ACHN (cell line): ENCODE measurements at regions not wholly inside any gene's neighbourhood (a gene's known extent, or its start where the extent isn't known, plus 50 kb on each side); places are given as distances from the start of the nearest gene placed in this dataset.
"Not testable (repeated sequence)": the region's sequence is repeated elsewhere in the genome, so short reads cannot be mapped to it uniquely, and the experiment has no call there.

Experiments
- DNase-seq: peaks from one replicate; pipeline ENCODE4 v3.0.0-alpha.2; 2015
- in situ Hi-C: cut with HindIII; loops from 2 replicates; pipeline ENCODE4 v1.10.0; 2017; ENCODE audit warnings: low sequenced_read_pairs, low pct_ligation_motif_present, low pct_unique_long_range_greater_than_20kb

DNA sequence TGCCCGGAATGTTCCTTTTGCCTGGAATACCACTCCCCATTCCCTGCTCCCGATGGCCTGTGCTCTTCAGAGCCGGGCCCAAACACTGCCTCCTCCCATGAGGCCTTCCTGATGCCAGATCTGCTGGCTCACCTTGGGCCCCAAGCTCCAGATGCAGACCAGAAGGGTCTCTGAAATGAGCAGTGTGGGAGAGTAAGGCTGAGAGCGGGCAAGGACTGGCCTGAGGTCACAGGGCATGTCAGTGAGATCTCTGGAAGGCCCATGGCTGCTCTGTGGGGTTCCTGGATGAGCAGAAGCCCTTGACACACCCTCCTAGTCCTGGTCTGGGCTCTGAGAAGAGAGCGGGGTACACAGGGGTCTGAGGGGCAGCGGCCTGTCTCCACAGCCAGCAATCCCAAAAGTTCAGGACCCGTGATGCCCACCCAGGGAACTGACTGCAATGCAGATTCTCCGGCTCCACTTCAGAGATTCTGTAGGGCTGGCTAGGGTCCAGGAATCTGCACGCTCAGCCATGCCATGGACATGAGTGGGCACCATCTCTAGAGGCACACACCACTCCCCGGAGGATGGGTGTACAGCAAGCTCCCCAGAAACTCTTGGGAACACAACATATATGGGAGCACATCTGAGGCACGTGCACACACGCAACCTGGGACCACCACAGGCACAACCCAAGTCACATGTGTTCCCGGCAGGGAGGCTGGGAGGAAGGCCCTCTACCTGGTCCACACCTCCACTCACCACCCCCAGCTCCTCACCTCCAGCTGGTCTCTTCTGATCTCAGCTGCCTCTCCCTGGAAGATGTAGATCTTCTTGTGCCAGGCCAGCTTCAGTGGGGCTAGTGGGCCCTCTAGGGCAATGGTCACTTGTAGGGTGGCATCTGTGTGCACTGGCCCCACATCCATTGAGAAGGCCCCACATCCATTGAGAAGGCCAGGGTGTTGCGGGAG is 166.6 kb downstream of the GOLGA6L4 start:
- DNase-seq, in situ Hi-C loops: not testable (repeated sequence)

DNA sequence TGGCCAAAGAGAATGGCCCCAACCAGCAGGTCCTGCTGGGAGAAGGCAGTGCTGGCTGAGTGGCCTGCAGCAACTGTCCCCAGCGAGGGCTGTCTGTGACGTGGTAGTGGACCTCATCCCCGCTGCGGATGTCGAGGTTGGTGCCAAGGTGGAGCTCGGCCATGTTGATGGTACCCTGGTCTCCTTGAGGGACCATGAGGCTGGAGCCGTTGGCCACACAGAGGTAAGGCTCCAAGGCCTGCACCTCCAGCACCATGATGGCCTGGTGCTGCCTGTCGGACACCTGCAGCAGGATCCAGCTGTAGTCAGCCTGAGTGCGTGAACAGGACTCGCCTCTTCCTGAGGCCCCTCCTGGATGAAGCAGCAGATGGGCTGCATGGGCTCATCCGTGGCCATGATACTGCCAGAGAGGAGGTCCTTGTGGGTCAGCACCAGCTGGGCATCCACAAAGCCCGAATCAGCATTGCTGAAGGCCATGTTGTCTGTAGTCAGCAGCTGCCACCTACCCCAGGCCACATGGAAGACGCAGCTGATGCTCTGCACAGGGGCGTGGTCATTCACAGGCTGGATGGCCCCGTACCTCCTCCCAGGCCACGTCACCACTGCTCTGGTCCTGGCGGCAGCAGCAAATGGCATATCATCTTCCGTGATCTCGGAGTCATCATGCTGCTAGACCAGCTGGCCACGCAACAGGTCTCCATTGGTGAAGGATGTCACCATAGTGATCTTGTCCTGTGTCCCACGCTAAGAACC is 167.5 kb downstream of the GOLGA6L4 start:
- in situ Hi-C loops = no loop called here
- no peak for DNase-seq

DNA sequence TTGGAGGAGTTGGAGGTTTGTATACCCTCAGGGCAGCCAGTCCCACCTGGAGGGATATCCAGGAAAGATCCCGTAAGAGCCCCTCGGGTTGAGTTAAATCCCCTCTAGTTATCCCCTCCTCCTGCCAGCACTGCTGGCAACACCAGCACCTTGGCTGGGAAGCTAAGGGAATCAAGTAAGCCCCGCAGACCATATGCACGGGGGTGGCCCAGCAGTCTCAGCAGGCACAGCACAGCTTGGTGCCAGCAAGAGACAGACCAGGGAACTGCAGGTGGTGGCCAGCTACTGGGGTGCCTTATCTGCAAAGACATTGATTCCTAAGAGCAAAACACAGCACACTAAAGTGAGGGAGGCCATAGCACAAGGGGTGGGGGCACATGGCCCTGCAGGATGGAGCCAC is 173.8 kb downstream of the GOLGA6L4 start:
- not testable (repeated sequence) for DNase-seq

DNA sequence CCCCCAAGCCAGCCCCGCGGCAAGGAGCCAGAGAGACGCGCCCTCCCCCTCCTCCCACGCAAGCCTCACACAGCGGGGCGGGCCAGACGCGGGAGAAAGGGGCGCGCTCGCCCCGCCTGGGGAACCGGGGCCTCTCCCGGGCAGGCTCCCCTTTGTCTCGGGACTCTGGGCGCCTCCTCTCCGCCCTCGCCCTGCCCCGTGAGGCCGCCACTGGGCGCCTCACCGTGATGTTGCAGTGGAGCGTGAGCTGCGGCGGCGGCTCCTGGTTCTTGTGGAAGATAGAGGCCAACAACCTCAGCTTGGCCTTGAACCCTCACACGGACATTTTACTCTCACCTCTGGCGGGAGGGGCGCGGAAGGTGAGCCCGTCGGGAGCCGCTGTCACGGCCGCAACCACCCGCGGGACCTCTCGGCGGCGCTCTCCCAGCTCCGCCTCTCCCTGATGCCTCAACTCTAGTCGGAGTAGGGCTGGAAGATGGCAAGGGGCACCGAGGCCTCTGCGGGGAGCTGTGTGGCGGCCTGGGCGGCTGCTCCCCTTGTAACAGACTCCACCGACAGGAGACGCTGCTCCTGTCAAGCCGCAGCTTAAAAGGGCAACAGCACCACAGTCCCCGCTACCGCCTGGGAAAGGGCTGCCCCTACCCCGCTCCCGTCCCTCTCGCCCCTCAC is 179.2 kb upstream of the ZSCAN2 start:
- DNase-seq, in situ Hi-C loops: not testable (repeated sequence)

More for the DNA sequence above, 173.8 kb downstream of the GOLGA6L4 start:
- in situ Hi-C loops = not testable (repeated sequence)

DNA sequence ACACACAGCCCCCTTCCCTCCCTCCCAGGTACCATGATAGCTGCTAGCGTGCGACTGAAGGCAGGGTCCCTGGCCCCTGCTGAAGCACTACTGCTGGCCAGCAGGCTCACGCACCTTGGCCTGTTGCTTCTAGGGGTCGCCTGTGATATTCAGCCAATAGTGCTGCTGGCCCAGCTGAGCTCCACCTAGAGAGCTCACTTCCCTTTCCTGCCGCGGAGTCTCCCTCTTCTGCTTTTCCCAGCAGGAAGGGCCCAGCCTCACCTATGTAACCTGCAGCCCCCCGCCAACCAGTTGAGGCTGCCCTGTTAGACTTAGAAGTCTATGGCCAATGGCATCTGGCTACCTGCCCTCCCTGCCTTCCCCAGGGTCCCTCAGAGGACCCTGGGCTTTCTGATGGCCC is 175.5 kb upstream of the ZSCAN2 start:
- DNase-seq, in situ Hi-C loops: not testable (repeated sequence)

DNA sequence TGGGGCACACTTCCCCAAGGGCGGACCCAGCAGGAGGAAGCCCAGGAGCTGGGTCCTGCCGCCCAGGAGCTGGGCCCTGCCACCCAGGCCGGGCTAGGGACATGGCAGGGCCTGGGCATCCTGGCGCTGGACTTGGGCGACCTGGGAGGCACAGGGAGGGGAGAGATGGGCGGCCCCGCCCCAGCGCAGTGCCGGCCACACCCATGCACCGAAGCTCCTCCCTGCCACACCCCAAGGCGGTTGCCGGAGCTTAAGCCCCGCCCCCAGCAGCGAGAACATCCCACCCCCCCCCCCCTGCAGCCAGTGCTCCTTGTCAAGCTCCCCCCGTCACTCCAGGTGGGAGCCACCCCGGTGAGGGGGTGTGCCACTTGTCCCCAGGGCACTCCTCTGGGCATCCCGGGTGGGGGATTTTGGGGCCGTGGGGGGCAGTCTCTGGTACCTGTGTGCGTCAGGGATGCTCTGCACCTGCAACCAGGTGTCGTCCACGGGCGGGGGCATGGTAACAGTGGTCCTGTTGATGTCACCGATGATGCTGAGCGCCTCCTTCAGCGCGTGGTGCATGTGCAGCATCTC is 127.4 kb upstream of the ZSCAN2 start:
- in situ Hi-C loops = not testable (repeated sequence)

DNA sequence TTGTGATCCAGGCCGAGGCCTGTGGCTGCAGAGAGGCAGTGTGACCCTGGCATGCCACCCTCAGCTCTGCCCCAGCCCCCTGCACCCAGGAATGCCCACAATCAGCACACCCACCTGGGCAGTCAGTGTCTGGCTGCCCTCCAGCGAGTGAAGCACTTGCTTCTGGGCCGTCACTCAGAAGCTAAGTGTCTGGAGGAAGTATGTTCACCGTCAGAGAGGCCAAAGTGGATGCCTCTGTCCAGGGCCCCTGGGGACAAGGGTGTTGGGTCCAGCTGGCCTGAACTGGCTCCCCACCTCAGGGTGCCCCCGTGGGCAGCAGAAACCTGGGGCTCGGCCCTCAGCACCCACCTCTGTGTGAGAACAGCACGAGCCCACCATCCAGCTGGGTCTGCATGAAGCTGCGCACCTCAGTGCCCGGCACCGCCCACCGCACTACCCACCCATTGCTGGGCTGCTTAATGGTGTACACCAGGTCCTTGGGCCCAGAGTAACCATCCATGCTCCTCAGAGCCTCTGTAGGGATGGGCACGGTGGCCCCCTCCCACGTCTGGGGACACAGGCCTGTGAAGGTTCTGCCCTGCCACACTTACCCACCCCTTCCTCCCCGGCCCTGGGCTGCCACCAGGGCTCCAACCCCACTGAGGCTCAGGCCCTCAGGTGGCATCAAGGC is 124.3 kb upstream of the ZSCAN2 start:
- in situ Hi-C loops, DNase-seq: not testable (repeated sequence)

More for the DNA sequence above, 127.4 kb upstream of the ZSCAN2 start:
- DNase-seq = not testable (repeated sequence)

DNA sequence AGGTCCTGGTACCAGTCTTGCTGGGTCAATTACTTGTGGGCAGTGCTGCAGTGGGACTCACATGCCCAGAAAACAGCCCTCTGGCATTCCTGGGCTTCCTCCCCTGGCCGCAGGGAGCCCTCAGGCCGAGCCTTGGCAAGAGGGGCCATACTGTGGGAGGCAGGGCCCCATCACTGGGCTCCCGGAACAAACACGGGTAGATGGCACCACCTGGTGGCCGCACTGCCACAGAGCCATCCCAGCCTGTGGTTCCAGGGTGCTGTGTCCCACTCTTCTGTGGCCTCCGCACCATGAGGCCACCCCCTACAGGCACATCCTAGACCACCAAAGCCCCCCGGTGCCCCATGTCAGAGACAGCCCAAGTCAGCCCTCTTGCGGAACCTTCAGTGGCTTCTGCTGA is 123.3 kb upstream of the ZSCAN2 start:
- in situ Hi-C loops = not testable (repeated sequence)

DNA sequence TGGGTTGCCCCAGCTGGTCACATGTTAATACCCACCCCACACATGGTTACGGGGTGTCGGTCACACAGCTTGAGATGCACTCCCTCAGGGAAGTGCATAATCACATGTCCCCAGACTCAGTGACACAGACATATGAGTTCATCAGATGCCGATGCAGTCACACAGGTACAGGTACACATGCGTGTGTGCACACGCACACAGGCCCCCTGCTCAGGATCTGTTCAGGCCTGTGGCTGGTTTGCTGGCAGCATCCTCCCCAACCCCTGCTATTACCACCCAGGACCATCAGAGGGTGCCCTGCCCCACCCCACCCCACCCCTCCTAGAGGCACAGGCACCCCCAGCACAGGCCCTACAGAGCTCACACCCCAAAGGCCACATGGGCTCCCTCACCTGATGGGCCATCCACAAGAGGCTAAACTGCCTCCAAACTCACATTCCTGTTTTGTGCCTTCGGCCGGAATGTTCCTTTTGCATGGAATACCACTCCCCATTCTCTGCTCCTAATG is 120.6 kb upstream of the ZSCAN2 start:
- DNase-seq, in situ Hi-C loops: not testable (repeated sequence)

More for the DNA sequence above, 123.3 kb upstream of the ZSCAN2 start:
- DNase-seq = not testable (repeated sequence)

DNA sequence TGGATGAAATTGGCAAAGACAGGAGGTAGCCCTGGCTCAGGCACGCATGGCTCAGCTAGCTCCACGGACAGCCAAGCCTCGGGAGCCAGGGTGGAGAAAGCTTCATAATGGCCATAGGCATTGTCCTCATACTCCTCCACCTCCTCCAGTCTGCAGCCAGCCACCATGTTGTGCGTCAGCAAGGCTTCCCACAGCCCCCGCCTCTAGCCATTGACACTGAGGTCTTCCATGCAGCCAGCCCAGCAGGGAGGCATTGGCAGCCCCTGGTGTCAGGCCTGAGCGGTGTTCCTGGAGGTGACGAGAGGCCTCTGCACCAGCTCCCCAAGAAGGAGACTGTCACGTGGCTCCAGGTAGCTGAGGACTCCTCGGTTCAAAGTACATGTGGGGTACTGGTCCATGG is 117.0 kb upstream of the ZSCAN2 start:
- in situ Hi-C loops, DNase-seq: not testable (repeated sequence)

DNA sequence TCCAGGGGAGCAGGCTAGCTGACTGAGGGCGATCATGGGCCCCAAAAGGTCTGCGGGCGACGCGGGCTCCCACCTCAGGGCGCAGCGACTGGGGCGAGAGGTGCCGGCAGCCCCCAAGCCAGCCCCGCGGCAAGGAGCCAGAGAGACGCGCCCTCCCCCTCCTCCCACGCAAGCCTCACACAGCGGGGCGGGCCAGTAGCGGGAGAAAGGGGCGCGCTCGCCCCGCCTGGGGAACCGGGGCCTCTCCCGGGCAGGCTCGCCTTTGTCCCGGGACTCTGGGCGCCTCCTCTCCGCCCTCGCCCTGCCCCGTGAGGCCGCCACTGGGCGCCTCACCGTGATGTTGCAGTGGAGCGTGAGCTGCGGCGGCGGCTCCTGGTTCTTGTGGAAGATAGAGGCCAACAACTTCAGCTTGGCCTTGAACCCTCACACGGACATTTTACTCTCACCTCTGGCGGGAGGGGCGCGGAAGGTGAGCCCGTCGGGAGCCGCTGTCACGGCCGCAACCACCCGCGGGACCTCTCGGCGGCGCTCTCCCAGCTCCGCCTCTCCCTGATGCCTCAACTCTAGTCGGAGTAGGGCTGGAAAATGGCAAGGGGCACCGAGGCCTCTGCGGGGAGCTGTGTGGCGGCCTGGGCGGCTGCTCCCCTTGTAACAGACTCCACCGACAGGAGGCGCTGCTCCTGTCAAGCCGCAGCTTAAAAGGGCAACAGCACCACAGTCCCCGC is 100.5 kb upstream of the ZSCAN2 start:
- in situ Hi-C loops, DNase-seq: not testable (repeated sequence)

DNA sequence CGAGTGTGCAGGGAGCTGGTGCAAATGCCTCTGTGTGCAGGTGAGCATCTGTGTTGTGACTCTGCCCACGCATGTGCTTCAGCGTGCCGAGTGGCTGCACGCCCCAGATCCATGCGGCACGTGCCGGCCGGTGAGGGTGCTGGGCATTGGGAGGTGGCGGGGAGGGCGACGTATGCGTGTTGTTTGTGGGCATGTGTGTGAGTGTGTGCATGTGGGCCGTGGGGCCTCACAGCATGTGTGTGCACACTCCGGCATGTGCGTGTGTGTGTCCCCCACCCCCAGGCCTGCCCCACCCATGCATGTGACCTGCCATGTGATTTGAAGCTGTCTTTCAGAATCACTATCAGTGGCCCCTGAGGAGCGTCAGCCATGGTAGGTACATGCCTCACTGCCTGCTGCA is 97.7 kb upstream of the ZSCAN2 start:
- DNase-seq, in situ Hi-C loops: not testable (repeated sequence)

DNA sequence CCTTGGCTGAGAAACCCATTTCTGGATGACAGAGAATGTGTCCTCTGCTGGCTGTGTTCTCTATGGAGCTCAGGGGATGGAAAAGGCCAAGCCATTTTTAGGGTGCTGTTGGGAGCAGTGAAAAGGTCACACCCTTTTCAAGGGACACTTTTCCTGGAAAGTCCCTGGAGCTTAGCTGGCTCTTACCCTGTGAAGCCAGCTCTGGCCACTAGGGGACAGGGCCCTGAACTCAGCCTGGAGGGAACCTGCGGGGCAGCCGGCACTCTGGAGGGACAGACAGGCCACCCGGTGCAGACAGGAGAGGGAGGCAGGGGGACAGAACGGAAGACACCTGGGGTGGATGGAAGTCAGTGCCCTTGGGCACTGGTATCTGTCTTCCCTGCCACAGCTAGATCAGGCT is 95.3 kb upstream of the ZSCAN2 start:
- in situ Hi-C loops, DNase-seq: not testable (repeated sequence)

DNA sequence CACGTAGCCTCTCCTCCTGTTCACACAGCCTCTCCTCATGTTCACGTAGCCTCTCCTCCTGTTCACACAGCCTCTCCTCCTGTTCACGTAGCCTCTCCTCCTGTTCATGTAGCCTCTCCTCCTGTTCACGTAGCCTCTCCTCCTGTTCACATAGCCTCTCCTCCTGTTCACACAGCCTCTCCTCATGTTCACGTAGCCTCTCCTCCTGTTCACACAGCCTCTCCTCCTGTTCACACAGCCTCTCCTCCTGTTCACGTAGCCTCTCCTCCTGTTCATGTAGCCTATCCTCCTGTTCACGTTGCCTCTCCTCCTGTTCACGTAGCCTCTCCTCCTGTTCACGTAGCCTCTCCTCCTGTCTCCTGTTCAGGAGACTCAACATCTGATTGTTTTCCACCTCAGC is 88.5 kb upstream of the ZSCAN2 start:
- in situ Hi-C loops, DNase-seq: not testable (repeated sequence)

DNA sequence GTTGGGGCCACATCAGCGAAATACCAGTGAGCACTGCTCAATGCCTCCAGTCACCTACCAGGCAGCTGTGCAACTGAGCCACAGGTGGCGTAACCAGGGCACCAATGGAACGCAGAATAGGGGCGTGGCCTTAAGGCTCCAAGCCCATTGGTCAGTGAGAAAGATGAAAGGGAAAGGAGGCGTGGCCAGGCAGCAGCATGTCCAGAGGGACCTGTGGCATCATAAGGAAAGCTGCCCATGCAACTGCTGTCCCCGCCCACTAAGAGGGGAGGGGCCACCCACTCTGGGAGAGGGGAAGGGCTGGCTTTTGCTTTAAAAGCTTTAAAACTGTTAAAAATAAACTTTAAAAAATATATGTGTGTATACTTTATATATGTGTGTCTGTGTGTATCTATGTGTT is 84.0 kb upstream of the ZSCAN2 start:
- DNase-seq, in situ Hi-C loops: not testable (repeated sequence)

DNA sequence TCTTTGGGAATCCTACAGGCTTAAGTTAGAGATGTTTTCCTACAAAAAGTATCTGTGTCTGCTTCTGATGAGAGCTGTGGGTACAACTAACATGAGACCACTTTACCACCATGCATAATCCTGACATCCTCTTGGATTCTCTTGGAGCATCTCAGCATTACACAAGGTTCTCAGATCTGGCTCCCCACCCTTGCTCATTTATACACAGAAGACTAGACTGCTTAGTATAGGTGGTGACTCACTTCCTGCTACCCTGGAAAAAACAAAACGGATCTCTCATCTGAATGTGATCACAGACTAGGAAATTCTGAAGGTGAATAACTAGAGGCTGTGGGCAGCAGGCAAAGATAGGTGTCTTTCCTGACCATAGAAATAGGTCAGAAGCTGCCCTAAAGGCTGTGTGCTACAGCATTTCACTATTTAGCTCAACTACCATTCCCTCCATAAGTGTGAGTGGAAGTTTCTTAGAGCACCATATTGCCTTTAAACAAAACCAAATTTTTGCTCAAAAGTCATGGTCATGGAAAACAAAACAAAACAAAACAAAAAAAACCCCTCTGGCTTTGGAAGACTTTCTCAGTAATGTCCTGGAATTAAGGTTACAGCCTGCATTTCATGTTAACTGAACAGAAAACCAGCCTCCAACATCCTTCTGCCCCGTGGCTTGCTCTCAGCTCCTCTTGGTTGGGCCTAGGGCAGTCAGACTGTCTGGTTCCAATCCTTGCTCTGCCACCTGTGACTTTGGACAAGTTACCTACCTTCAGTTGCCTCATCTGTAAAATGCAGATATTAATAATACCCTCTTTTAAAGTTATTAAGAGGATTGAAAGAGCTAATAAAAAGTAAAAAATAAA is 75.1 kb upstream of the ZSCAN2 start:
- DNase-seq, in situ Hi-C loops: not testable (repeated sequence)
